SK-N-SH (cell line): ENCODE measurements at regions not wholly inside any gene's neighbourhood (a gene's known extent, or its start where the extent isn't known, plus 50 kb on each side); places are given as distances from the start of the nearest gene placed in this dataset.

Source experiments
- CHD2 ChIP-seq: fragments of 150-350 bp; IDR thresholded peaks from 2 replicates; pipeline ENCODE4 v1.6.1; 2018; ENCODE audit warnings: low read length; ENCODE audit not compliant: partially characterized antibody
- CTCF ChIP-seq: fragments of 200-600 bp; sonication (generic); IDR thresholded peaks from 2 replicates; pipeline ENCODE4 v1.6.1; 2017; ENCODE audit warnings: antibody characterized with exemption, mild to moderate bottlenecking, moderate library complexity
- EZH2phosphoT487 ChIP-seq: fragments of 200-600 bp; sonication (generic); IDR thresholded peaks from 2 replicates; pipeline ENCODE4 v1.6.1; 2017; ENCODE audit warnings: low read depth, mixed run types, mild to moderate bottlenecking, antibody characterized with exemption, moderate library complexity, borderline replicate concordance
- MXI1 ChIP-seq: IDR thresholded peaks from 2 replicates; pipeline ENCODE4 v1.6.1; 2012; ENCODE audit warnings: mild to moderate bottlenecking, low read depth, low read length, improper control_type of control experiment
- POLR2AphosphoS5 ChIP-seq: IDR thresholded peaks from 2 replicates; pipeline ENCODE4 v1.6.1; 2012; ENCODE audit warnings: low read depth, low read length
- RAD21 ChIP-seq: IDR thresholded peaks from 2 replicates; pipeline ENCODE4 v1.6.1; 2012; ENCODE audit warnings: mild to moderate bottlenecking, low read length
- RFX5 ChIP-seq: IDR thresholded peaks from 2 replicates; pipeline ENCODE4 v1.6.1; 2012; ENCODE audit warnings: mild to moderate bottlenecking, improper control_type of control experiment, low read length
- TF ChIP-seq, protein P1 (sequence below): IDR thresholded peaks from 2 replicates; pipeline ENCODE4 v1.6.1; 2012; ENCODE audit warnings: mild to moderate bottlenecking, low read depth, low read length, moderate library complexity

GRCh38 chr10:2906974-2907373, 160.4 kb upstream of the PFKP start:
- TF ChIP-seq, protein P1, sequence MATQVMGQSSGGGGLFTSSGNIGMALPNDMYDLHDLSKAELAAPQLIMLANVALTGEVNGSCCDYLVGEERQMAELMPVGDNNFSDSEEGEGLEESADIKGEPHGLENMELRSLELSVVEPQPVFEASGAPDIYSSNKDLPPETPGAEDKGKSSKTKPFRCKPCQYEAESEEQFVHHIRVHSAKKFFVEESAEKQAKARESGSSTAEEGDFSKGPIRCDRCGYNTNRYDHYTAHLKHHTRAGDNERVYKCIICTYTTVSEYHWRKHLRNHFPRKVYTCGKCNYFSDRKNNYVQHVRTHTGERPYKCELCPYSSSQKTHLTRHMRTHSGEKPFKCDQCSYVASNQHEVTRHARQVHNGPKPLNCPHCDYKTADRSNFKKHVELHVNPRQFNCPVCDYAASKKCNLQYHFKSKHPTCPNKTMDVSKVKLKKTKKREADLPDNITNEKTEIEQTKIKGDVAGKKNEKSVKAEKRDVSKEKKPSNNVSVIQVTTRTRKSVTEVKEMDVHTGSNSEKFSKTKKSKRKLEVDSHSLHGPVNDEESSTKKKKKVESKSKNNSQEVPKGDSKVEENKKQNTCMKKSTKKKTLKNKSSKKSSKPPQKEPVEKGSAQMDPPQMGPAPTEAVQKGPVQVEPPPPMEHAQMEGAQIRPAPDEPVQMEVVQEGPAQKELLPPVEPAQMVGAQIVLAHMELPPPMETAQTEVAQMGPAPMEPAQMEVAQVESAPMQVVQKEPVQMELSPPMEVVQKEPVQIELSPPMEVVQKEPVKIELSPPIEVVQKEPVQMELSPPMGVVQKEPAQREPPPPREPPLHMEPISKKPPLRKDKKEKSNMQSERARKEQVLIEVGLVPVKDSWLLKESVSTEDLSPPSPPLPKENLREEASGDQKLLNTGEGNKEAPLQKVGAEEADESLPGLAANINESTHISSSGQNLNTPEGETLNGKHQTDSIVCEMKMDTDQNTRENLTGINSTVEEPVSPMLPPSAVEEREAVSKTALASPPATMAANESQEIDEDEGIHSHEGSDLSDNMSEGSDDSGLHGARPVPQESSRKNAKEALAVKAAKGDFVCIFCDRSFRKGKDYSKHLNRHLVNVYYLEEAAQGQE, result no peak
- TF ChIP-seq RFX5, result no peak
- no peak for TF ChIP-seq RAD21
- no peak for TF ChIP-seq CTCF
- no peak for TF ChIP-seq CHD2
- TF ChIP-seq MXI1, result no peak
- no peak for TF ChIP-seq POLR2AphosphoS5
- TF ChIP-seq EZH2phosphoT487, result no peak
